GM13977 (cell line): ENCODE measurements at regions not wholly inside any gene's neighbourhood (a gene's known extent, or its start where the extent isn't known, plus 50 kb on each side); places are given as distances from the start of the nearest gene placed in this dataset.

Experiments used
- DNase-seq: peaks from one replicate; pipeline ENCODE4 v3.0.0; 2012; ENCODE audit warnings: low spot score
- in situ Hi-C: fragments of 300-500 bp; cut with MboI; formaldehyde crosslinking; loops from one replicate; pipeline ENCODE4 v1.12.0; 2022; ENCODE audit warnings: low sequenced_read_pairs, low pct_unique_long_range_greater_than_20kb, mixed read lengths, inconsistent platforms; ENCODE audit not compliant: unreplicated experiment
- TF ChIP-seq, protein P1 (sequence below): IDR thresholded peaks from 2 replicates; pipeline ENCODE4 v1.5.1; 2012; ENCODE audit warnings: mild to moderate bottlenecking, control low read depth; ENCODE audit not compliant: insufficient read depth; ENCODE audit errors: extremely low read depth, missing control alignments

- in situ Hi-C loops: no loop called here
- TF ChIP-seq, protein P1, sequence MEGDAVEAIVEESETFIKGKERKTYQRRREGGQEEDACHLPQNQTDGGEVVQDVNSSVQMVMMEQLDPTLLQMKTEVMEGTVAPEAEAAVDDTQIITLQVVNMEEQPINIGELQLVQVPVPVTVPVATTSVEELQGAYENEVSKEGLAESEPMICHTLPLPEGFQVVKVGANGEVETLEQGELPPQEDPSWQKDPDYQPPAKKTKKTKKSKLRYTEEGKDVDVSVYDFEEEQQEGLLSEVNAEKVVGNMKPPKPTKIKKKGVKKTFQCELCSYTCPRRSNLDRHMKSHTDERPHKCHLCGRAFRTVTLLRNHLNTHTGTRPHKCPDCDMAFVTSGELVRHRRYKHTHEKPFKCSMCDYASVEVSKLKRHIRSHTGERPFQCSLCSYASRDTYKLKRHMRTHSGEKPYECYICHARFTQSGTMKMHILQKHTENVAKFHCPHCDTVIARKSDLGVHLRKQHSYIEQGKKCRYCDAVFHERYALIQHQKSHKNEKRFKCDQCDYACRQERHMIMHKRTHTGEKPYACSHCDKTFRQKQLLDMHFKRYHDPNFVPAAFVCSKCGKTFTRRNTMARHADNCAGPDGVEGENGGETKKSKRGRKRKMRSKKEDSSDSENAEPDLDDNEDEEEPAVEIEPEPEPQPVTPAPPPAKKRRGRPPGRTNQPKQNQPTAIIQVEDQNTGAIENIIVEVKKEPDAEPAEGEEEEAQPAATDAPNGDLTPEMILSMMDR: no peak
- no peak for DNase-seq
Measured at GRCh38 chr16:65289022-65289421, 167.2 kb upstream of the CDH11 start.

DNA sequence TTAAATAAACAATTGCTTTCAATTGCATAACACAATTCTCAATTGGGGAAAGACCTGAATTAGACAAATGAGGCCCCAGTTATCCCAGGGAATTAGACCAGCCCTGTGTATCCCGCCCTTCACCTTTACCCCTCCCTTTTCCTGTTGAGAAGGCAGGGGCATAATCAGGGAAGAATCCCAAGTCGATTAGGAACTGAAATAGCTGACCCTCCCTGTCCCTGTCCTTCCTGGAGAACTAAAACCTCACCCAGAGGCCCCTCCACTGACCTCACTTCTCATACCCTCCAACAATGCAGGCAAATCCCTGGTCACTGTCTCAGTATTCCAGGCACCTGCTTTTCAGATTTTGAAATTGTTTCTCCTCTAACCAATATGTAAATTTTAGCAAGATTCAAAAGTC is 165.4 kb upstream of the CDH11 start:
- in situ Hi-C loops: no loop called here
- no peak for DNase-seq
- TF ChIP-seq, protein P1: no peak

DNA sequence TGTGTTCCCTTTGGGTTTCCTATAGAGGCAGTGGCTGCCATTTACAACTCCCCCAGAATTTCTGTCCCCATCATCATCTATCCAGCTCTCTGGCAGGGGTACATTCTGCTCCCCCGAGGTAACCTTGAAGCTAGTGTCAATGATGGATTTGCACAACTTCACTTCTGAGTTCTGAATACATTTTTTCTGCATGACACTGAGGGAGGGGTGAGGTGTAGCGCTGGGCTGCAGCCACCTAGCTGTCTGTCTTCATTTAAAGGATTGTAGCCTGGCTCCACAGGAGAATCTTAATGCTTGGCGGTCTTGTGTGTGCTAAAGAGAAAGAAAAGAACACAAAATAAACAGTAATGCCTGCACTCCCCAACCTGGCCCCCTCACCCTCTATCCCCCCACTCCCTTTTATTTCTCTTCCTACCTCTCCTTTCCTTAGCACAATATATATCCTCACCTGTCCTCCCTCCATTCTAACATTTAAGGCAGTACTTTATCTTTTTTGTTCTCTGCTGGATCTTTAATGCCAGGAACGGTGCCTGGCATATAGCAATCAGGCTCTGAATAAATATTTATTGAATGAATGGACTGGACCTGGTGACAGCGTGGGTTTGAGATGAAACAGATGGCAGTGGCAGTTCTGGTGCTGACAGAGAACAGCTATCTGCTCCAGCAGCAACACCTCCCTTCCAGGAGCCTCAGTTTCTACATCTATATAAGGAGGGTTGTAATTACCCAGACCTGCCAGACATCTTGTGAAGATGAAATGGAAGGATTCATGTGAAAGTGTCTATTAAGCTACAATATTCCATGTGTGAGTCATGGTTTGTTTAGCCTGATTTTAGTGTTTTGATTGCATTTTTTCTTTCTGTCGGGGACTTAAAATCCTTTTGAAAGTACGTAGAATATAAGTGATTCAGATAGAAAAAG is 163.5 kb upstream of the CDH11 start:
- no peak for DNase-seq
- in situ Hi-C loops: no loop called here
- TF ChIP-seq, protein P1: no peak

- in situ Hi-C loops: no loop called here
Measured at GRCh38 chr16:65284626-65285025, 162.8 kb upstream of the CDH11 start.

DNA sequence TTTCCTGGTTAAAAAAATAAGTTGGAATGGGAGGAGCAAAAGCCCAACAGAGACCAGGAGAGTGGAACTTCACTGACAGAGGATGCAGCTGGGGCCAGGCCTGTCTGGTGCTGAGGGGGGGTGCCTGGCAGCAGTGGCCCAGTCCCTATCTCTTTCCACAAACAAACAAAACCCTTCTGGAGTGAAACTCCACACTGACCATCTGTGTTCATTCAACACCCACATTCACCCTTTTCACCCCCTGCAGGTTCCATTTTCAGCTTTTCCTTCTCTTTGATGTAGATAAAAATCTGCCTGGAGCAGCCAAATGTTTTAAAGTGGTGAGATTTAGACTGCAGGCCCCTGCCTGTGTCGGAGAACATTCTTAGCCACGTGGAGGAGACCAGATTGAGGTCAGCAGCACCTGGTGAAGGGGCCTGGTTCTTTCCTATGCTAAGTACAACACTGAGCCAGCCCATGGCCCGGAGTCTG is 161.4 kb upstream of the CDH11 start:
- TF ChIP-seq, protein P1: no peak
- no peak for DNase-seq
- in situ Hi-C loops: no loop called here

More at GRCh38 chr16:65284626-65285025, 162.8 kb upstream of the CDH11 start:
- TF ChIP-seq, protein P1: no peak
- DNase-seq: no peak

- in situ Hi-C loops: no loop called here
- TF ChIP-seq, protein P1: no peak
- DNase-seq: no peak
Measured at GRCh38 chr16:65281586-65281985, 159.7 kb upstream of the CDH11 start.
